CD4-positive, alpha-beta T cell treated with Interleukin-15 for 4 hours (primary cell): ENCODE measurements at regions not wholly inside any gene's neighbourhood (a gene's known extent, or its start where the extent isn't known, plus 50 kb on each side); places are given as distances from the start of the nearest gene placed in this dataset.

Experiments
- DNase-seq: peaks from one replicate; pipeline ENCODE4 v3.0.0-alpha.2; 2020; ENCODE audit warnings: low spot score

- no peak for DNase-seq
Measured at GRCh38 chr5:165829504-165829903, 2324.1 kb downstream of the MAT2B start.

GRCh38 chr5:165834891-165835290 lies 2329.5 kb downstream of the MAT2B start:
- DNase-seq: no peak

- no peak for DNase-seq
Measured at GRCh38 chr5:165836046-165836445, 2330.6 kb downstream of the MAT2B start.

- DNase-seq: no peak
Measured at GRCh38 chr5:165837286-165837685, 2331.9 kb downstream of the MAT2B start.

GRCh38 chr5:165844571-165844970 lies 2339.2 kb downstream of the MAT2B start:
- DNase-seq: no peak

- no peak for DNase-seq
Measured at GRCh38 chr5:165858118-165858517, 2352.7 kb downstream of the MAT2B start.

- DNase-seq: no peak
Measured at GRCh38 chr5:165859251-165859650, 2353.8 kb downstream of the MAT2B start.

GRCh38 chr5:165863239-165863638 lies 2357.8 kb downstream of the MAT2B start:
- no peak for DNase-seq

- DNase-seq: no peak
Measured at GRCh38 chr5:165871291-165871690, 2365.9 kb downstream of the MAT2B start.

GRCh38 chr5:165874851-165875250 lies 2369.4 kb downstream of the MAT2B start:
- no peak for DNase-seq

- DNase-seq: no peak
Measured at GRCh38 chr5:165876538-165876937, 2371.1 kb downstream of the MAT2B start.

GRCh38 chr5:165877475-165877874 lies 2372.1 kb downstream of the MAT2B start:
- no peak for DNase-seq

GRCh38 chr5:165881259-165881658 lies 2375.8 kb downstream of the MAT2B start:
- no peak for DNase-seq

GRCh38 chr5:165882099-165882498 lies 2376.7 kb downstream of the MAT2B start:
- no peak for DNase-seq

GRCh38 chr5:165885623-165886350 lies 2380.4 kb downstream of the MAT2B start:
- no peak for DNase-seq

- no peak for DNase-seq
Measured at GRCh38 chr5:165887147-165887546, 2381.7 kb downstream of the MAT2B start.

GRCh38 chr5:165892383-165892782 lies 2387.0 kb downstream of the MAT2B start:
- DNase-seq: no peak

- no peak for DNase-seq
Measured at GRCh38 chr5:165894916-165895315, 2389.5 kb downstream of the MAT2B start.

- DNase-seq: no peak
Measured at GRCh38 chr5:165903835-165904234, 2387.6 kb upstream of the WWC1 start.

GRCh38 chr5:165906871-165907270 lies 2384.6 kb upstream of the WWC1 start:
- no peak for DNase-seq

GRCh38 chr5:165913059-165913458 lies 2378.4 kb upstream of the WWC1 start:
- no peak for DNase-seq

- no peak for DNase-seq
Measured at GRCh38 chr5:165914456-165914855, 2377.0 kb upstream of the WWC1 start.

- DNase-seq: no peak
Measured at GRCh38 chr5:165919196-165919595, 2372.2 kb upstream of the WWC1 start.

GRCh38 chr5:165920655-165921054 lies 2370.8 kb upstream of the WWC1 start:
- DNase-seq: no peak
